Transverse colon (tissue), 3 donors: ENCODE measurements at regions not wholly inside any gene's neighbourhood (a gene's known extent, or its start where the extent isn't known, plus 50 kb on each side); places are given as distances from the start of the nearest gene placed in this dataset.

ENCODE experiments used
- EP300 ChIP-seq: sonication (generic); formaldehyde crosslinking; IDR thresholded peaks from one replicate; pipeline ENCODE4 v1.6.1; 2017; ENCODE audit warnings: antibody characterized with exemption, low read depth
- POLR2A ChIP-seq: fragments of 450-650 bp; IDR thresholded peaks from one replicate; pipeline ENCODE4 v1.6.1; 2016; ENCODE audit warnings: antibody characterized with exemption, mild to moderate bottlenecking, moderate library complexity
- TF ChIP-seq, protein P1 (sequence below), 5 experiments: fragments of 200-600 bp in 3 of 5; fragments of 450-650 bp in 2 of 5; sonication (generic) in 3 of 5; IDR thresholded peaks; 1 replicate in 2 of 5; 2 replicates in 3 of 5; pipeline ENCODE4 v1.5.1; 2016 to 2017; ENCODE audit warnings: antibody characterized with exemption in 5 of 5, inconsistent platforms in 3 of 5, mild to moderate bottlenecking in 2 of 5, moderate library complexity in 1 of 5

GRCh38 chr16:86632944-86633343, 54.6 kb downstream of the FOXL1 start:
- TF ChIP-seq POLR2A (no peak), EP300 (no peak)
- TF ChIP-seq, protein P1, sequence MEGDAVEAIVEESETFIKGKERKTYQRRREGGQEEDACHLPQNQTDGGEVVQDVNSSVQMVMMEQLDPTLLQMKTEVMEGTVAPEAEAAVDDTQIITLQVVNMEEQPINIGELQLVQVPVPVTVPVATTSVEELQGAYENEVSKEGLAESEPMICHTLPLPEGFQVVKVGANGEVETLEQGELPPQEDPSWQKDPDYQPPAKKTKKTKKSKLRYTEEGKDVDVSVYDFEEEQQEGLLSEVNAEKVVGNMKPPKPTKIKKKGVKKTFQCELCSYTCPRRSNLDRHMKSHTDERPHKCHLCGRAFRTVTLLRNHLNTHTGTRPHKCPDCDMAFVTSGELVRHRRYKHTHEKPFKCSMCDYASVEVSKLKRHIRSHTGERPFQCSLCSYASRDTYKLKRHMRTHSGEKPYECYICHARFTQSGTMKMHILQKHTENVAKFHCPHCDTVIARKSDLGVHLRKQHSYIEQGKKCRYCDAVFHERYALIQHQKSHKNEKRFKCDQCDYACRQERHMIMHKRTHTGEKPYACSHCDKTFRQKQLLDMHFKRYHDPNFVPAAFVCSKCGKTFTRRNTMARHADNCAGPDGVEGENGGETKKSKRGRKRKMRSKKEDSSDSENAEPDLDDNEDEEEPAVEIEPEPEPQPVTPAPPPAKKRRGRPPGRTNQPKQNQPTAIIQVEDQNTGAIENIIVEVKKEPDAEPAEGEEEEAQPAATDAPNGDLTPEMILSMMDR (IDR thresholded peaks at IDR 0.05), result no peak
